ENCODE measurements at regions not wholly inside any gene's neighbourhood (a gene's known extent, or its start where the extent isn't known, plus 50 kb on each side); places are given as distances from the start of the nearest gene placed in this dataset.

GRCh38 chr3:170726976-170727661 is 141.2 kb upstream of the SLC7A14 start (continued):
- TF ChIP-seq ZNF318 (IDR thresholded peaks at IDR 0.05; ENCODE audit: borderline replicate concordance in 1 of 2, low read depth in 1 of 2) (no peak), SNIP1 (IDR thresholded peaks at IDR 0.05; ENCODE audit: low read depth) (0 out of 2 replicates have a peak, but pooled peaks have one; percentile 5), ZNF778 (CRISPR knock-in tag; IDR thresholded peaks at IDR 0.05) (no peak), HLTF (IDR thresholded peaks at IDR 0.05) (peak; percentile 54; the same call in 1 of the 2 replicates), CXXC5 (CRISPR knock-in tag; IDR thresholded peaks at IDR 0.05) (peak; percentile 18; the same call in 1 of the 2 replicates), CBX3 (IDR thresholded peaks at IDR 0.05; ENCODE audit: borderline replicate concordance in 1 of 2, low read length in 2 of 2) (no peak), ZKSCAN1 (IDR thresholded peaks at IDR 0.05; ENCODE audit: low read depth, low read length) (no peak), FOXJ2 (tag; IDR thresholded peaks at IDR 0.05) (no peak; the same call in 1 of the 2 replicates), ZNF124 (CRISPR knock-in tag; IDR thresholded peaks at IDR 0.05) (no peak), TEAD2 (tag; IDR thresholded peaks at IDR 0.05) (no peak)
- TF ChIP-seq, protein P1, sequence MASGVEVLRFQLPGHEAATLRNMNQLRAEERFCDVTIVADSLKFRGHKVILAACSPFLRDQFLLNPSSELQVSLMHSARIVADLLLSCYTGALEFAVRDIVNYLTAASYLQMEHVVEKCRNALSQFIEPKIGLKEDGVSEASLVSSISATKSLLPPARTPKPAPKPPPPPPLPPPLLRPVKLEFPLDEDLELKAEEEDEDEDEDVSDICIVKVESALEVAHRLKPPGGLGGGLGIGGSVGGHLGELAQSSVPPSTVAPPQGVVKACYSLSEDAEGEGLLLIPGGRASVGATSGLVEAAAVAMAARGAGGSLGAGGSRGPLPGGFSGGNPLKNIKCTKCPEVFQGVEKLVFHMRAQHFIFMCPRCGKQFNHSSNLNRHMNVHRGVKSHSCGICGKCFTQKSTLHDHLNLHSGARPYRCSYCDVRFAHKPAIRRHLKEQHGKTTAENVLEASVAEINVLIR (CRISPR knock-in tag; IDR thresholded peaks at IDR 0.05) = no peak
- TF ChIP-seq, protein P2, sequence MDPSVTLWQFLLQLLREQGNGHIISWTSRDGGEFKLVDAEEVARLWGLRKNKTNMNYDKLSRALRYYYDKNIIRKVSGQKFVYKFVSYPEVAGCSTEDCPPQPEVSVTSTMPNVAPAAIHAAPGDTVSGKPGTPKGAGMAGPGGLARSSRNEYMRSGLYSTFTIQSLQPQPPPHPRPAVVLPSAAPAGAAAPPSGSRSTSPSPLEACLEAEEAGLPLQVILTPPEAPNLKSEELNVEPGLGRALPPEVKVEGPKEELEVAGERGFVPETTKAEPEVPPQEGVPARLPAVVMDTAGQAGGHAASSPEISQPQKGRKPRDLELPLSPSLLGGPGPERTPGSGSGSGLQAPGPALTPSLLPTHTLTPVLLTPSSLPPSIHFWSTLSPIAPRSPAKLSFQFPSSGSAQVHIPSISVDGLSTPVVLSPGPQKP (CRISPR knock-in tag; IDR thresholded peaks at IDR 0.05) = no peak
- TF ChIP-seq, protein P3, sequence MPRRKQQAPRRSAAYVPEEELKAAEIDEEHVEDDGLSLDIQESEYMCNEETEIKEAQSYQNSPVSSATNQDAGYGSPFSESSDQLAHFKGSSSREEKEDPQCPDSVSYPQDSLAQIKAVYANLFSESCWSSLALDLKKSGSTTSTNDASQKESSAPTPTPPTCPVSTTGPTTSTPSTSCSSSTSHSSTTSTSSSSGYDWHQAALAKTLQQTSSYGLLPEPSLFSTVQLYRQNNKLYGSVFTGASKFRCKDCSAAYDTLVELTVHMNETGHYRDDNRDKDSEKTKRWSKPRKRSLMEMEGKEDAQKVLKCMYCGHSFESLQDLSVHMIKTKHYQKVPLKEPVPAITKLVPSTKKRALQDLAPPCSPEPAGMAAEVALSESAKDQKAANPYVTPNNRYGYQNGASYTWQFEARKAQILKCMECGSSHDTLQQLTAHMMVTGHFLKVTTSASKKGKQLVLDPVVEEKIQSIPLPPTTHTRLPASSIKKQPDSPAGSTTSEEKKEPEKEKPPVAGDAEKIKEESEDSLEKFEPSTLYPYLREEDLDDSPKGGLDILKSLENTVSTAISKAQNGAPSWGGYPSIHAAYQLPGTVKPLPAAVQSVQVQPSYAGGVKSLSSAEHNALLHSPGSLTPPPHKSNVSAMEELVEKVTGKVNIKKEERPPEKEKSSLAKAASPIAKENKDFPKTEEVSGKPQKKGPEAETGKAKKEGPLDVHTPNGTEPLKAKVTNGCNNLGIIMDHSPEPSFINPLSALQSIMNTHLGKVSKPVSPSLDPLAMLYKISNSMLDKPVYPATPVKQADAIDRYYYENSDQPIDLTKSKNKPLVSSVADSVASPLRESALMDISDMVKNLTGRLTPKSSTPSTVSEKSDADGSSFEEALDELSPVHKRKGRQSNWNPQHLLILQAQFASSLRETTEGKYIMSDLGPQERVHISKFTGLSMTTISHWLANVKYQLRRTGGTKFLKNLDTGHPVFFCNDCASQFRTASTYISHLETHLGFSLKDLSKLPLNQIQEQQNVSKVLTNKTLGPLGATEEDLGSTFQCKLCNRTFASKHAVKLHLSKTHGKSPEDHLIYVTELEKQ (CRISPR knock-in tag; IDR thresholded peaks at IDR 0.05) = no peak

Data from K562 (cell line).